ENCODE measurements at regions not wholly inside any gene's neighbourhood (a gene's known extent, or its start where the extent isn't known, plus 50 kb on each side); places are given as distances from the start of the nearest gene placed in this dataset.

GRCh38 chr17:79212149-79213087 lies 137.8 kb downstream of the ENGASE start:
- no peaks in the 10 kb centered on the region for H3K36me3 ChIP-seq
- no peak overlapping the region for H3K27ac ChIP-seq
- no peaks in the 10 kb centered on the region for H3K4me1 ChIP-seq (replicated peaks)
- no peak overlapping the region for H3K4me3 ChIP-seq
- no peak for DNase-seq (ENCODE audit: low read depth in 1 of 2, low spot score in 2 of 2)
- H3K27me3 ChIP-seq (replicated peaks): peaks cover 95% of the 10 kb centered on the region
- H3K9me3 ChIP-seq (replicated peaks): peaks cover 4% of the 10 kb centered on the region; the same call in 1 of the 2 replicates

DNA sequence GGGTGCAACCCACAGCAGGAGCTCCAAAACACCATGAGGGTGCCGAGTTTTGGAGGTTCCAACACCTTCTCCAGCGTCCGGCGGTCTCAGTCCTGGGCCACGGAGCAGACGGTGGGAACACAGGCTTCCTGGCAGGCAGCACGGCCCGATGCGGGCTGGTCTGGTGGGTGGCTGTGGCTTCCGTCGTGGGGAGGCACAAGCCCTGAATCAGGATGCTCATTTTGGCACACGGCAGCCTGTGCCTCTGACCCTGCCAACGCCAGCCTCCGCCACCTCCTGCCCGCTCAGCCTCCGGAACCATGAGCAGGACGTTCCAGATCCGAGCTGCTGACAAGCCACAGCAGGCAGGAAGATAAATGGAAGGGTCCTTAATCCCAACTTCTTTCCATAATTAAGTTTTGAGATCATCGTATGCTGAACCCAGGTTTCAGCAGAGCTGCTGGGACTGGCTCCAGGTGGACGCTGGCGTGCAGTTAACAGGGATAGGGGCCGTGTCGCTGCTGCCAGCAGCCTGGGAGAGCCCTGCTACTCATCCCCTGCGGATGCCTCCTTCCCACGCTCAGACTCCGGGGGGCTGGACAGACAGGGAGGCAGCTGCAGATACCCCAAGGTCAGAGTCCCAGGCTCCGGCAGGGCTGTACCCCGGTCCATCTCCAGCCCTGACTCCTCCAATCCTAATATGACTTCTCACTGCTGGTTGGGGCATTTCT lies 136.6 kb downstream of the ENGASE start:
- Histone ChIP-seq H3K4me3 (no peak overlapping the region), H3K27me3 (replicated peaks) (peaks cover 95% of the 10 kb centered on the region)
- DNase-seq (ENCODE audit: low read depth in 1 of 2, low spot score in 2 of 2): no peak

DNA sequence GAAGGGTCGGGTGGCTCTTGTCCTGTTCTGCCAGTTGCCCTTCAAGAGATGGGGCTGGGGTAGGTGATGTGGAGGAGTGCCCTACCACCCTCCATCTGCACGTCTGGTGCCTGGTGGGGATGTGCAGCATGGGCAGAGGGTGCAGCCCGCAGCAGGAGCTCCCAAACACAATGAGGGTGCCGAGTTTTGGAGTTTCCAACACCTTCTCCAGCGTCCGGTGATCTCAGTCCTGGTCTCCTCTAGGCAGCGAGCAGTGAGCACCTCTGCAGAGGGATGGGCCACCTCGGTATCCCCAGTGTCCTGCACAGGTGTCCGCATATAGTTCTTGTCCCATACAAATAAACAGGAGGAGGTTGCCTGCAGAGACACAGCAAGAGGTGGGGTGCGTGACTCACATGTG lies 136.0 kb downstream of the ENGASE start:
- H3K4me1 ChIP-seq (replicated peaks): no peaks in the 10 kb centered on the region
- no peaks in the 10 kb centered on the region for H3K36me3 ChIP-seq
- DNase-seq (ENCODE audit: low read depth in 1 of 2, low spot score in 2 of 2): no peak
- peaks cover 95% of the 10 kb centered on the region for H3K27me3 ChIP-seq (replicated peaks)
- H3K9me3 ChIP-seq (replicated peaks): peaks cover 1% of the 10 kb centered on the region; the same call in 1 of the 2 replicates
- H3K4me3 ChIP-seq: no peak overlapping the region
- H3K27ac ChIP-seq: no peak overlapping the region

More for the DNA sequence above, 136.6 kb downstream of the ENGASE start:
- Histone ChIP-seq H3K9me3 (replicated peaks) (peaks cover 4% of the 10 kb centered on the region; the same call in 1 of the 2 replicates), H3K27ac (no peak overlapping the region), H3K4me1 (replicated peaks) (no peaks in the 10 kb centered on the region), H3K36me3 (no peaks in the 10 kb centered on the region)

- H3K4me3 ChIP-seq: no peak overlapping the region
- H3K27me3 ChIP-seq (replicated peaks): peaks cover 88% of the 10 kb centered on the region
- H3K36me3 ChIP-seq: no peaks in the 10 kb centered on the region
- no peaks in the 10 kb centered on the region for H3K9me3 ChIP-seq (replicated peaks)
- no peaks in the 10 kb centered on the region for H3K4me1 ChIP-seq (replicated peaks)
- H3K27ac ChIP-seq: no peak overlapping the region
- DNase-seq (ENCODE audit: low read depth in 1 of 2, low spot score in 2 of 2): no peak
Observed at GRCh38 chr17:79207960-79208359, 133.3 kb downstream of the ENGASE start.

GRCh38 chr17:79205688-79206205 lies 131.1 kb downstream of the ENGASE start:
- DNase-seq (ENCODE audit: low read depth in 1 of 2, low spot score in 2 of 2): no peak
- Histone ChIP-seq H3K36me3 (no peaks in the 10 kb centered on the region), H3K9me3 (replicated peaks) (no peaks in the 10 kb centered on the region; the same call in 1 of the 2 replicates), H3K27me3 (replicated peaks) (peaks cover 88% of the 10 kb centered on the region), H3K4me1 (replicated peaks) (peaks cover 7% of the 10 kb centered on the region), H3K27ac (no peak overlapping the region), H3K4me3 (no peak overlapping the region)

- Histone ChIP-seq H3K4me1 (replicated peaks) (peaks cover 7% of the 10 kb centered on the region), H3K9me3 (replicated peaks) (no peaks in the 10 kb centered on the region; the same call in 1 of the 2 replicates), H3K27ac (no peak overlapping the region), H3K4me3 (no peak overlapping the region), H3K27me3 (replicated peaks) (peaks cover 89% of the 10 kb centered on the region), H3K36me3 (no peaks in the 10 kb centered on the region)
- no peak for DNase-seq (ENCODE audit: low read depth in 1 of 2, low spot score in 2 of 2)
Observed at GRCh38 chr17:79204261-79204660, 129.6 kb downstream of the ENGASE start.

DNA sequence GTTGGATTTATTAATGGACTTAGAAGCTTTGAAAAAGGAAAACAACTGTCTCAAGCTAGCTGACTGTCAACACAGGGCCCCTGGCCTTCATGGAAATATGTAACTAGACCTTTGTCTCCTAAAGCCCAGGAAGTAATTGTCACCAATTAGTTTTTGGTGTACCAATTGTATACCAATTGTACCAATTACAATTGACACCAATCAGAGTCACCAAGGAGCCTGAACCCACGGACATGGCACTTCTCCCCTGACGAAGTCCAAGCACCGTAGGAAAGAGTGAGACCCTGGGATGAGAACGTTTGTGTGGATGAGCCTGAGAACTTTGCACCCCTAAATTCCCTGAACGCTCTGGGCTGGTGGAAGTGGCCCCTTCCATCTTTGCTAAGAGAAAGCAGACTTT lies 129.0 kb downstream of the ENGASE start:
- Histone ChIP-seq H3K4me1 (replicated peaks) (peaks cover 7% of the 10 kb centered on the region), H3K36me3 (no peaks in the 10 kb centered on the region), H3K4me3 (no peak overlapping the region), H3K9me3 (replicated peaks) (no peaks in the 10 kb centered on the region; the same call in 1 of the 2 replicates), H3K27ac (no peak overlapping the region), H3K27me3 (replicated peaks) (peaks cover 90% of the 10 kb centered on the region)
- no peak for DNase-seq (ENCODE audit: low read depth in 1 of 2, low spot score in 2 of 2)

- Histone ChIP-seq H3K4me1 (replicated peaks) (peaks cover 7% of the 10 kb centered on the region), H3K27ac (no peak overlapping the region), H3K27me3 (replicated peaks) (peaks cover 90% of the 10 kb centered on the region), H3K9me3 (replicated peaks) (no peaks in the 10 kb centered on the region; the same call in 1 of the 2 replicates), H3K36me3 (no peaks in the 10 kb centered on the region), H3K4me3 (no peak overlapping the region)
- DNase-seq (ENCODE audit: low read depth in 1 of 2, low spot score in 2 of 2): no peak
Observed at GRCh38 chr17:79203016-79203415, 128.4 kb downstream of the ENGASE start.

DNA sequence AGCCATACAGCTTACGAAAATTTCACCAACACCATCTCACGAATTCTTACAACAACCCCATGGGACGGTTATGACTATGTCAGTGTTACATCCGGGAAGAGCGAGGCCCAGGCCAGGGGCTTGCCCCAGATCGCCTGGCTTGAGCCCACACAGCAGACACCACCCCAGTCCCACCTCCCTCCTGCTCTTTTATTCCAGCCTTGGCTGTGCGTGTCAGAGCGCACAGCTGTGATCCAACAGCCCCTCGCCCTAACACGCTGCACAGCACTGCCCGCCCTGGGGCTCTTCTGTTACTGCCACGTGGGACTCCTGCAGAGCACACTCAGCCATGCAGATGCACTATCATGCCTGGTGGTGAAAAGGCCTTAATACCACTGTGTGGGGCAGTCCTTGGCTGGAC lies 127.9 kb downstream of the ENGASE start:
- Histone ChIP-seq H3K4me3 (no peak overlapping the region), H3K4me1 (replicated peaks) (peaks cover 7% of the 10 kb centered on the region), H3K36me3 (no peaks in the 10 kb centered on the region), H3K27ac (no peak overlapping the region), H3K27me3 (replicated peaks) (peaks cover 90% of the 10 kb centered on the region), H3K9me3 (replicated peaks) (no peaks in the 10 kb centered on the region; the same call in 1 of the 2 replicates)
- DNase-seq (ENCODE audit: low read depth in 1 of 2, low spot score in 2 of 2): no peak

DNA sequence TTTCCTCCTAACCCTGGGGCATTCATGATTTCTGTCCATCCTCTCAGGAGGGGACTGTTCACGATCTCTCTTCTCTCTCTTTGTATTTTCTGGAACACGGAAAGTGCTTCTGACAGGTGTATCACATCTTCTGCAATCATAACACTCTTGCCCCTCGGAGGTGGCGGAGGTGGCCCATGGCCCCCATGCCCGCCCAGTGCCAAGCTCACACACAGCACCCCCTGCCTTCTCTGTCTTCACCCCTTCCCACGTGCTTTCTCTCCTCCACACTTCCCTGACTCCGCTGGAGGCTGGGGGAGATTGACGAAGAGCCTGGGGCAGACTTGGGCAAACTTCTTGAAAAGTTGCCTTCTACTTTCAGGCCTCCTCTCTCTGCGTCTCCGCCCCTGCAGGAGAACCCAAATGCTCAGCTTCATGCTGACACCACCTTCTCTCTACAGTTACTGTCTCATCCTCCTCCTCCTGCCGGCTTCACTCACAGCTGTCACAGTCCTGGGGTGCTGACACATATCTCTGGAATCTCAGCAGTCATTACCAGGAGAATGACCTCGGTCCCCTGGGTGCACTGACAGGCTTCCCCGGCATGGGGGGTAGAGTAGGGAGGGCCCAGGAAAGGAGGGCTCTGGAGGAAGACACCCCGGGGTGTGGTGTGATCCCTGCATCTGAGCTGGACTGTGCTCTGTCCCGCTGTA lies 127.1 kb downstream of the ENGASE start:
- peaks cover 7% of the 10 kb centered on the region for H3K4me1 ChIP-seq (replicated peaks)
- peaks cover 88% of the 10 kb centered on the region for H3K27me3 ChIP-seq (replicated peaks)
- no peak overlapping the region for H3K27ac ChIP-seq
- H3K9me3 ChIP-seq (replicated peaks): no peaks in the 10 kb centered on the region; the same call in 1 of the 2 replicates
- no peaks in the 10 kb centered on the region for H3K36me3 ChIP-seq
- H3K4me3 ChIP-seq: no peak overlapping the region
- no peak for DNase-seq (ENCODE audit: low read depth in 1 of 2, low spot score in 2 of 2)

DNA sequence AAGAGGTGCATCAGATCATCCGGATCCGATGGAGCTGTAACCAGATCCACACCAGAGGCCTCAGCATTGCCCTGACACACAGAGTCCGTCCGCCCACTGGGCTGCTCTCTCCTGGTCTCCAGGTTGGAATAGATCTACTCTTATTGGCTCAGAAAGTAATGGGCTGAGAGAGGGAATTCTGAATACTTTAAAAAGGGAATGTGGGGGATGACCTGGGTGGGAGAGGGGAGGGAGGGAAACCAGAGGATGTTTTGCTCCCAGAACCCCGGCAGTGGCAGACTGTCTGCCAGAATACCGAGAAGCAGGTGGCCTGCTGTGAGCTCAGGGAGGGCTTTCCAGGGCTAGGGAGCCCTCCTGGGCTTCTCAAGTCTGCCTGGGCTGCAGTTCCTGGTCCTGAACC lies 126.5 kb downstream of the ENGASE start:
- no peak for DNase-seq (ENCODE audit: low read depth in 1 of 2, low spot score in 2 of 2)
- Histone ChIP-seq H3K4me1 (replicated peaks) (peaks cover 7% of the 10 kb centered on the region), H3K36me3 (no peaks in the 10 kb centered on the region), H3K4me3 (no peak overlapping the region), H3K9me3 (replicated peaks) (no peaks in the 10 kb centered on the region; the same call in 1 of the 2 replicates), H3K27me3 (replicated peaks) (peaks cover 88% of the 10 kb centered on the region), H3K27ac (no peak overlapping the region)

DNA sequence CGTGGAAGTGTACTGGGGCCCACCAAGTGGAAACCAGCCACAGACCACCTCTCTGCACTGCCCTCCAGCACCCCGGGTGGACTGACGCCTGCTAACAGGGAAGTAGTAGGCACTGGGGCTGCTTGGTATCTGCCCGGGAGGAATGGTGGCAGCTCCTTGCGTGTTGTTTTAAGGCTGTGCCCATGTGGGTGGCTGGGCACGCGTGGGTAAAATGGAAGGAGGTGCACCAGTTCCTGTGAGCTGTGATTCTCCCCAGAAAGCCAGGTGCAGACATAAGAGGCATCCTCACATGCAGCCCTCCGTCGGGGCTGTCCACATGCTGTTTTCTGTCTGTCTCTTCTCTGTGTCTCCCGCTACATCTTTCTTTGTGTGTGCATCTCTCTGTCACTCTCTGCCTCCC lies 122.3 kb downstream of the ENGASE start:
- Histone ChIP-seq H3K4me3 (no peak overlapping the region), H3K4me1 (replicated peaks) (peaks cover 5% of the 10 kb centered on the region), H3K9me3 (replicated peaks) (no peaks in the 10 kb centered on the region; the same call in 1 of the 2 replicates), H3K27ac (no peak overlapping the region), H3K27me3 (replicated peaks) (peaks cover 88% of the 10 kb centered on the region), H3K36me3 (no peaks in the 10 kb centered on the region)
- no peak for DNase-seq (ENCODE audit: low read depth in 1 of 2, low spot score in 2 of 2)

Data from SJSA1 (cell line).